Neural progenitor cell (in vitro differentiated cells): ENCODE measurements at regions not wholly inside any gene's neighbourhood (a gene's known extent, or its start where the extent isn't known, plus 50 kb on each side); places are given as distances from the start of the nearest gene placed in this dataset.

Experiments
- CTCF ChIP-seq: fragments of 200-600 bp; sonication (generic); IDR thresholded peaks from 2 replicates; pipeline ENCODE4 v1.5.1; 2017; ENCODE audit warnings: antibody characterized with exemption, mild to moderate bottlenecking
- EZH2phosphoT487 ChIP-seq: fragments of 200-600 bp; sonication (generic); IDR thresholded peaks from 2 replicates; pipeline ENCODE4 v1.6.1; 2017; ENCODE audit warnings: antibody characterized with exemption

- TF ChIP-seq CTCF (no peak), EZH2phosphoT487 (no peak)
These were observed 308.4 kb downstream of the C7orf25 start for GRCh38 chr7:42603496-42603895.
